GM19468 (cell line): ENCODE measurements at regions not wholly inside any gene's neighbourhood (a gene's known extent, or its start where the extent isn't known, plus 50 kb on each side); places are given as distances from the start of the nearest gene placed in this dataset.

ENCODE experiments used
- ATAC-seq: cut with Tn5 transposase; IDR thresholded peaks from one replicate; pipeline ENCODE4 v1.9.1; 2021; ENCODE audit warnings: mild to moderate bottlenecking, moderate library complexity, moderate number of reproducible peaks; ENCODE audit not compliant: unreplicated experiment; ENCODE audit errors: extremely low read depth

GRCh38 chr5:89878140-89879132 lies 531.1 kb downstream of the CETN3 start:
- ATAC-seq: no peak

GRCh38 chr5:89871906-89872305 lies 537.6 kb downstream of the CETN3 start:
- no peak for ATAC-seq

GRCh38 chr5:89869346-89869745 lies 540.2 kb downstream of the CETN3 start:
- no peak for ATAC-seq

GRCh38 chr5:89866410-89866809 lies 543.1 kb downstream of the CETN3 start:
- no peak for ATAC-seq

GRCh38 chr5:89864941-89865340 lies 544.6 kb downstream of the CETN3 start:
- ATAC-seq: no peak

GRCh38 chr5:89857790-89858189 lies 551.8 kb downstream of the CETN3 start:
- ATAC-seq: no peak

- ATAC-seq: no peak
Observed at GRCh38 chr5:89855417-89855816, 554.1 kb downstream of the CETN3 start.

- ATAC-seq: no peak
Observed at GRCh38 chr5:89851911-89852310, 557.6 kb downstream of the CETN3 start.

- ATAC-seq: no peak
Observed at GRCh38 chr5:89850513-89850865, 559.1 kb downstream of the CETN3 start.

- ATAC-seq: no peak
Observed at GRCh38 chr5:89849830-89850512, 559.6 kb downstream of the CETN3 start.

- no peak for ATAC-seq
Observed at GRCh38 chr5:89847743-89848142, 561.8 kb downstream of the CETN3 start.

GRCh38 chr5:89844548-89844947 lies 565.0 kb downstream of the CETN3 start:
- ATAC-seq: no peak

- ATAC-seq: no peak
Observed at GRCh38 chr5:89842531-89842930, 567.0 kb downstream of the CETN3 start.

GRCh38 chr5:89840906-89841305 lies 568.6 kb downstream of the CETN3 start:
- no peak for ATAC-seq

- ATAC-seq: no peak
Observed at GRCh38 chr5:89830691-89831090, 578.9 kb downstream of the CETN3 start.

GRCh38 chr5:89827960-89828359 lies 581.6 kb downstream of the CETN3 start:
- no peak for ATAC-seq

- ATAC-seq: no peak
Observed at GRCh38 chr5:89827359-89827758, 582.2 kb downstream of the CETN3 start.

GRCh38 chr5:89826938-89827337 lies 582.6 kb downstream of the CETN3 start:
- ATAC-seq: no peak

GRCh38 chr5:89823046-89823445 lies 586.5 kb downstream of the CETN3 start:
- no peak for ATAC-seq

- no peak for ATAC-seq
Observed at GRCh38 chr5:89817841-89818240, 591.7 kb downstream of the CETN3 start.

GRCh38 chr5:89816038-89816437 lies 593.5 kb downstream of the CETN3 start:
- no peak for ATAC-seq
